HL-60 (cell line): ENCODE measurements at regions not wholly inside any gene's neighbourhood (a gene's known extent, or its start where the extent isn't known, plus 50 kb on each side); places are given as distances from the start of the nearest gene placed in this dataset.

Source experiments
- DNase-seq, 2 experiments: peaks; one replicate each; pipeline ENCODE4 v3.0.0-alpha.2; 2010 to 2020; ENCODE audit warnings: low read depth in 1 of 2, low spot score in 1 of 2
- H3K27ac ChIP-seq: fragments of 250-450 bp; sonication (Bioruptor Pico); replicated peaks from 2 replicates; pipeline ENCODE4 v1.5.1; 2020; ENCODE audit warnings: mild to moderate bottlenecking, moderate library complexity
- H3K27me3 ChIP-seq: fragments of 250-450 bp; sonication (Bioruptor Pico); 2 replicates; pipeline ENCODE4 v1.5.1; 2021; ENCODE audit warnings: mild to moderate bottlenecking, moderate library complexity; ENCODE audit not compliant: insufficient read depth, poor library complexity, severe bottlenecking
- H3K4me3 ChIP-seq: replicated peaks from 2 replicates; pipeline ENCODE4 v1.5.1; 2011; ENCODE audit warnings: mild to moderate bottlenecking, control low read depth, low read length; ENCODE audit not compliant: insufficient read depth
- CTCF ChIP-seq: IDR thresholded peaks from one replicate; pipeline ENCODE4 v1.5.1; 2011; ENCODE audit warnings: low read length, control low read depth, inconsistent platforms; ENCODE audit not compliant: insufficient read depth
- GABPA ChIP-seq: IDR thresholded peaks from 2 replicates; pipeline ENCODE4 v1.6.1; 2012; ENCODE audit warnings: low read depth
- POLR2AphosphoS5 ChIP-seq: IDR thresholded peaks from 2 replicates; pipeline ENCODE4 v1.6.1; 2012; ENCODE audit warnings: low read depth
- REST ChIP-seq: IDR thresholded peaks from 2 replicates; pipeline ENCODE4 v1.6.1; 2012; ENCODE audit warnings: low read depth; ENCODE audit not compliant: insufficient replicate concordance
- SPI1 ChIP-seq: IDR thresholded peaks from 2 replicates; pipeline ENCODE4 v1.6.1; 2012; ENCODE audit warnings: low read depth, mild to moderate bottlenecking, borderline replicate concordance

- H3K27me3 ChIP-seq: no peaks in the 10 kb centered on the region
- TF ChIP-seq SPI1: no peak
- no peak for TF ChIP-seq GABPA
- TF ChIP-seq POLR2AphosphoS5: no peak
- TF ChIP-seq CTCF: no peak
- TF ChIP-seq REST: no peak
- H3K4me3 ChIP-seq: no peak overlapping the region
- no peak overlapping the region for H3K27ac ChIP-seq
- no peak for DNase-seq
These were observed 61.0 kb upstream of the MAF start for GRCh38 chr16:79661578-79661977.

GRCh38 chr16:79659344-79659743, 58.8 kb upstream of the MAF start:
- Histone ChIP-seq H3K27me3 (no peaks in the 10 kb centered on the region), H3K27ac (no peak overlapping the region), H3K4me3 (no peak overlapping the region)
- TF ChIP-seq CTCF: no peak
- no peak for TF ChIP-seq SPI1
- no peak for TF ChIP-seq POLR2AphosphoS5
- no peak for TF ChIP-seq REST
- no peak for TF ChIP-seq GABPA
- no peak for DNase-seq

GRCh38 chr16:79658301-79659033, 57.9 kb upstream of the MAF start:
- no peaks in the 10 kb centered on the region for H3K27me3 ChIP-seq
- no peak overlapping the region for H3K27ac ChIP-seq
- TF ChIP-seq REST: no peak
- TF ChIP-seq CTCF: no peak
- no peak overlapping the region for H3K4me3 ChIP-seq
- DNase-seq: no peak
